GM12872 (cell line): ENCODE measurements at regions not wholly inside any gene's neighbourhood (a gene's known extent, or its start where the extent isn't known, plus 50 kb on each side); places are given as distances from the start of the nearest gene placed in this dataset.

Experiments
- TF ChIP-seq, protein P1 (sequence below): IDR thresholded peaks from 3 replicates; pipeline ENCODE4 v1.5.1; 2011; ENCODE audit warnings: low read depth, mild to moderate bottlenecking, low read length, moderate library complexity; ENCODE audit not compliant: insufficient read depth

DNA sequence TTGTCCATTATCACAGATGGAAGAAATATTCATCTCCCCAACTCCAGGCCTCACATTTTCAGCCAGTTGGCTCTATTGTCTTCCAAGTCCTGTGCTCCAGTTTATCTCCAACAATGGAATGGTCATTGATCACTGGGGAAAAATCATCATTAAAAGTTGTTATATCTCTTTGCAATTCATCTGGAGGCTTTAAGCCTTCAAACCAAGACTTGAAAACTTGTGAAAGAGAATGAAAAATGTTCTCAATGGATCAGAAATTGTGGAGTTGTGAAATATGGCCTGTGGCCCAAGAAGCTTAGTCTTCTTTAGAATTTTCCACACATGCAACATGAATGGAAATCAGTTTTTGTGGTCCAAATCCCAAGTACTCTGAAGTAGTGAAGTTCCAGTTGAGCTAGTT lies 569.6 kb downstream of the EBF1 start:
- TF ChIP-seq, protein P1, sequence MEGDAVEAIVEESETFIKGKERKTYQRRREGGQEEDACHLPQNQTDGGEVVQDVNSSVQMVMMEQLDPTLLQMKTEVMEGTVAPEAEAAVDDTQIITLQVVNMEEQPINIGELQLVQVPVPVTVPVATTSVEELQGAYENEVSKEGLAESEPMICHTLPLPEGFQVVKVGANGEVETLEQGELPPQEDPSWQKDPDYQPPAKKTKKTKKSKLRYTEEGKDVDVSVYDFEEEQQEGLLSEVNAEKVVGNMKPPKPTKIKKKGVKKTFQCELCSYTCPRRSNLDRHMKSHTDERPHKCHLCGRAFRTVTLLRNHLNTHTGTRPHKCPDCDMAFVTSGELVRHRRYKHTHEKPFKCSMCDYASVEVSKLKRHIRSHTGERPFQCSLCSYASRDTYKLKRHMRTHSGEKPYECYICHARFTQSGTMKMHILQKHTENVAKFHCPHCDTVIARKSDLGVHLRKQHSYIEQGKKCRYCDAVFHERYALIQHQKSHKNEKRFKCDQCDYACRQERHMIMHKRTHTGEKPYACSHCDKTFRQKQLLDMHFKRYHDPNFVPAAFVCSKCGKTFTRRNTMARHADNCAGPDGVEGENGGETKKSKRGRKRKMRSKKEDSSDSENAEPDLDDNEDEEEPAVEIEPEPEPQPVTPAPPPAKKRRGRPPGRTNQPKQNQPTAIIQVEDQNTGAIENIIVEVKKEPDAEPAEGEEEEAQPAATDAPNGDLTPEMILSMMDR = no peak

DNA sequence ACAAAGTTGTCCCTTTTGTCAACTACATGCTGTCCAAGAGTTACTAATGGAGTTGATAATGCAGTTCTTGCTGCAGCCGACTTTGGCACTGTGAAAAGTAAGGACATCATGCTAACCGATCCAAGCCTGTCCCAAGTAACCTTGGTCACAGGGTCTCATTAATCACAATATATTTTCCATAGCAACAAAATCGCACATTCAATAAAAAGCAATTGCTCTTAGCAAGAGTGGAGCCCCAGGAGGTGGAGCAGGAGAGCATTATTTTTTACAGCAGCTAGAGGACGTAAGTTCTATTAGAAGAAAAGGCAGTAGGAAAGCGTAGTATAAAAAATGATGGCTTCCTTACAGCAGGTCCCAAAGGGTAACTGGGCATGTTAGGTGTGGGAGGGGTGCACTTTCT lies 570.3 kb downstream of the EBF1 start:
- TF ChIP-seq, protein P1 = no peak

GRCh38 chr5:158525663-158526062 lies 574.1 kb downstream of the EBF1 start:
- TF ChIP-seq, protein P1 = no peak

DNA sequence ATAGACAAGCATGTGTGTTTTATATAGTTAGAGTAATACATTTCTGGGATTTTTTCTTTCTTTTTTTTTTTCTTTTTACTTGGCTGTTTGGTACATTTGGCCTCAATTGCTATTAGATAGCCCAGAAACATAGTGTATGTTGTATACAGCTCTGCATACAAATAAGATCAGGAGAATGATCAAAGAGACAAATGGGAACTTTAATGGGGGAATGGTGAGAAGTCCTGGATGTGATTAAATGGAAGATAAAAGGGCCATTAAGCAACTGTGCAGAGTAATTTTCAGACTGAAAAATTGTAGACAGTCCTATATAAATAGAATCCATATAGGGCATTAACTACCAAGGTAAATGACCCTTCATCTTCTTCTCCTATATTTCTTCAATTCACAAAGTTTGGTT lies 575.6 kb downstream of the EBF1 start:
- TF ChIP-seq, protein P1 = no peak

DNA sequence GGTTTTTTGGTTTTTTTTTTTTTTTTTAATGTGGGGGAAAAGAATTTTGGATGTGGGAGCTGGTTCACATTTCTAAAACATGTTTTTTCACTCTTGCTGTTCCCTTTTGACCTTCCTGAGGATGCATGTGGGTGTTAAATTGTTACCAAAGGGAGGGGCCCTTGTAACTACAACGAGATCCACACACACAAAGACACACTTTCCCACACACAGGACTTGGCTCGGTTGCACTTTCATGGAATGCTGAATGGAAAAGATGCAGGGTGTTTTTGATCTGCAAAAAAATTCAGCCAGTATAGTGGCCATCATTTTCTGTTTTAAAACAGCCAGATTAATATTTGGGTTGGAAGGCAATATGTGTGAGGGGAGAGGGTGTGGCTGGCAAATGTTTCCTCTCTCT lies 576.9 kb downstream of the EBF1 start:
- TF ChIP-seq, protein P1 = no peak

GRCh38 chr5:158521995-158522394 lies 577.7 kb downstream of the EBF1 start:
- TF ChIP-seq, protein P1 = no peak

DNA sequence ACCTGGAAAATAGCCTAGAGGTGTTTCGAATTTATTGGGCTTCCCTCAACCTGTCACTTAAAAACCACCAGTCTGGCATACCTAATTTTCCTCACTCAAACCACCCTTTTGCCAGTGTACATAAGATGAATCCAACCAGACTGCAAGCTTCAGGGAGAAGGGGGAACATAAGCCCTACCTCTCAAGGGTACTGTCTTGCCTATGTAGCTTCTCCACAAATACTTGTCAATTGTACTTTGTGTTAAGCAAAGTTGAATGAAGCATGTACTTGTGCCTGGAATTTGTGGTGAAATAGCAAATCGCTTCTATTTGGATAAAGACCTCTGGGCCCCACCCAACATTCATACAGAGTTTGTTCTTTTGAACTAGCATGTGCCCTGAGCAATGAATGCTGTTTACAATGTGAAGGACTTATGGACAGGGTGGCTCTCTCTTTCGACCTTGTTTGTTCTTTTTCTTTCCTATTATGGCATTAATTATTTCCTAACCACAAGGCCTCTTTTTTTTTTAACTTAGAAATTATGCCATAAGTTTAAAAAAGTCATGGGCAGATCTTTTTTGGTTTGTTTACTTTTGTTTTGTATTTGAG lies 580.2 kb downstream of the EBF1 start:
- TF ChIP-seq, protein P1 = no peak
